Sigmoid colon (tissue), 4 donors: ENCODE measurements at regions not wholly inside any gene's neighbourhood (a gene's known extent, or its start where the extent isn't known, plus 50 kb on each side); places are given as distances from the start of the nearest gene placed in this dataset.

Experiments used
- EP300 ChIP-seq, 4 donors: sonication (generic); formaldehyde crosslinking; IDR thresholded peaks; one replicate each; pipeline ENCODE4 v1.6.1; 2017; ENCODE audit warnings: antibody characterized with exemption in 4 of 4
- POLR2A ChIP-seq, 2 donors: fragments of 450-650 bp; IDR thresholded peaks; one replicate each; pipeline ENCODE4 v1.6.1; 2016; ENCODE audit warnings: antibody characterized with exemption in 2 of 2, mild to moderate bottlenecking in 2 of 2, moderate library complexity in 2 of 2
- TF ChIP-seq, protein P1 (sequence below), 4 experiments: fragments of 450-650 bp in 3 of 4; fragments of 200-600 bp in 1 of 4; IDR thresholded peaks; one replicate each; pipeline ENCODE4 v1.5.1; 2016 to 2019; ENCODE audit warnings: antibody characterized with exemption in 4 of 4, mild to moderate bottlenecking in 3 of 4, moderate library complexity in 2 of 4

GRCh38 chr2:163794635-163795034, 58.8 kb upstream of the FIGN start:
- TF ChIP-seq, protein P1, sequence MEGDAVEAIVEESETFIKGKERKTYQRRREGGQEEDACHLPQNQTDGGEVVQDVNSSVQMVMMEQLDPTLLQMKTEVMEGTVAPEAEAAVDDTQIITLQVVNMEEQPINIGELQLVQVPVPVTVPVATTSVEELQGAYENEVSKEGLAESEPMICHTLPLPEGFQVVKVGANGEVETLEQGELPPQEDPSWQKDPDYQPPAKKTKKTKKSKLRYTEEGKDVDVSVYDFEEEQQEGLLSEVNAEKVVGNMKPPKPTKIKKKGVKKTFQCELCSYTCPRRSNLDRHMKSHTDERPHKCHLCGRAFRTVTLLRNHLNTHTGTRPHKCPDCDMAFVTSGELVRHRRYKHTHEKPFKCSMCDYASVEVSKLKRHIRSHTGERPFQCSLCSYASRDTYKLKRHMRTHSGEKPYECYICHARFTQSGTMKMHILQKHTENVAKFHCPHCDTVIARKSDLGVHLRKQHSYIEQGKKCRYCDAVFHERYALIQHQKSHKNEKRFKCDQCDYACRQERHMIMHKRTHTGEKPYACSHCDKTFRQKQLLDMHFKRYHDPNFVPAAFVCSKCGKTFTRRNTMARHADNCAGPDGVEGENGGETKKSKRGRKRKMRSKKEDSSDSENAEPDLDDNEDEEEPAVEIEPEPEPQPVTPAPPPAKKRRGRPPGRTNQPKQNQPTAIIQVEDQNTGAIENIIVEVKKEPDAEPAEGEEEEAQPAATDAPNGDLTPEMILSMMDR (IDR thresholded peaks at IDR 0.05) = no peak
- TF ChIP-seq EP300 (IDR thresholded peaks at IDR 0.05) = no peak
- no peak for TF ChIP-seq POLR2A (IDR thresholded peaks at IDR 0.05)
